Bronchial epithelial cell (primary cell): ENCODE measurements at regions not wholly inside any gene's neighbourhood (a gene's known extent, or its start where the extent isn't known, plus 50 kb on each side); places are given as distances from the start of the nearest gene placed in this dataset.
A peak's percentile ranks its signal among the peaks of the same experiment; 100 is the strongest.

ENCODE experiments used
- DNase-seq: peaks from one replicate; pipeline ENCODE4 v3.0.0-alpha.2; 2010; ENCODE audit warnings: low read depth
- FAIRE-seq: peaks from 2 replicates; lab custom pipeline; 2011; peaks lifted over from hg19 to GRCh38; lab: Jason Lieb, UNC
- H3K27me3 ChIP-seq: 2 replicates; pipeline ENCODE4 v1.5.1; 2011; ENCODE audit warnings: low read length; ENCODE audit not compliant: control insufficient read depth, insufficient read depth
- H3K36me3 ChIP-seq: 2 replicates; pipeline ENCODE4 v1.5.1; 2011; ENCODE audit warnings: low read length; ENCODE audit not compliant: control insufficient read depth, insufficient read depth
- H3K4me3 ChIP-seq: 2 replicates; pipeline ENCODE4 v1.5.1; 2011; ENCODE audit warnings: mild to moderate bottlenecking, low read depth, low read length, control low read depth
- TF ChIP-seq, protein P1 (sequence below): IDR thresholded peaks from 2 replicates; pipeline ENCODE4 v1.5.1; 2011; ENCODE audit warnings: mild to moderate bottlenecking, moderate library complexity, low read length, control low read depth, inconsistent platforms; ENCODE audit not compliant: insufficient read depth, severe bottlenecking

DNA sequence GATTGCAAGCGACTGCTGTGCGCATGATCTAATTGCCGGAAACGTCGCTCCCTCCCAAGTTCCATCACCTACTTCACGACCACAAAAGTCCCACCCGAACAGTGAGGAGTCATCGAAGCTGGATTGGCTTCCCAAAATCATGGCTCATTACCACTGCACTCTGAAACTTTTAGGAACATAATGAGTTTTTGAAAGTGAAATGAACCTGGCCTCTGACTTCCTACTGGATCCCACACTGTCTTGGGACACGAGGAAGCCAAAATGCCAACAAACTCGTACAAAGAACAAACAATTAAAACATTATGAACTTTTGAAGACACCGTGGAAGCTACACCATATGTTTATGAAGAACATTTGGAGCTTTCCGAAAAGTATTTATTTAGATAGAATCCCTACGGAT lies 334.8 kb upstream of the TMPO start:
- DNase-seq = no peak

GRCh38 chr12:98182821-98183220 lies 332.6 kb upstream of the TMPO start:
- H3K27me3 ChIP-seq = no peaks in the 10 kb centered on the region
- no peak for DNase-seq
- H3K4me3 ChIP-seq = no peak overlapping the region
- FAIRE-seq = no peak
- H3K36me3 ChIP-seq = no peaks in the 10 kb centered on the region
- TF ChIP-seq, protein P1, sequence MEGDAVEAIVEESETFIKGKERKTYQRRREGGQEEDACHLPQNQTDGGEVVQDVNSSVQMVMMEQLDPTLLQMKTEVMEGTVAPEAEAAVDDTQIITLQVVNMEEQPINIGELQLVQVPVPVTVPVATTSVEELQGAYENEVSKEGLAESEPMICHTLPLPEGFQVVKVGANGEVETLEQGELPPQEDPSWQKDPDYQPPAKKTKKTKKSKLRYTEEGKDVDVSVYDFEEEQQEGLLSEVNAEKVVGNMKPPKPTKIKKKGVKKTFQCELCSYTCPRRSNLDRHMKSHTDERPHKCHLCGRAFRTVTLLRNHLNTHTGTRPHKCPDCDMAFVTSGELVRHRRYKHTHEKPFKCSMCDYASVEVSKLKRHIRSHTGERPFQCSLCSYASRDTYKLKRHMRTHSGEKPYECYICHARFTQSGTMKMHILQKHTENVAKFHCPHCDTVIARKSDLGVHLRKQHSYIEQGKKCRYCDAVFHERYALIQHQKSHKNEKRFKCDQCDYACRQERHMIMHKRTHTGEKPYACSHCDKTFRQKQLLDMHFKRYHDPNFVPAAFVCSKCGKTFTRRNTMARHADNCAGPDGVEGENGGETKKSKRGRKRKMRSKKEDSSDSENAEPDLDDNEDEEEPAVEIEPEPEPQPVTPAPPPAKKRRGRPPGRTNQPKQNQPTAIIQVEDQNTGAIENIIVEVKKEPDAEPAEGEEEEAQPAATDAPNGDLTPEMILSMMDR = no peak

More for the DNA sequence above, 334.8 kb upstream of the TMPO start:
- Histone ChIP-seq H3K36me3 (no peaks in the 10 kb centered on the region), H3K27me3 (no peaks in the 10 kb centered on the region), H3K4me3 (no peak overlapping the region)
- TF ChIP-seq, protein P1 = no peak
- no peak for FAIRE-seq

GRCh38 chr12:98185606-98186005 lies 329.8 kb upstream of the TMPO start:
- no peaks in the 10 kb centered on the region for H3K36me3 ChIP-seq
- DNase-seq = no peak
- no peaks in the 10 kb centered on the region for H3K27me3 ChIP-seq
- no peak for FAIRE-seq
- TF ChIP-seq, protein P1 = no peak
- no peak overlapping the region for H3K4me3 ChIP-seq

GRCh38 chr12:98188650-98189077 lies 326.7 kb upstream of the TMPO start:
- Histone ChIP-seq H3K27me3 (no peaks in the 10 kb centered on the region), H3K36me3 (no peaks in the 10 kb centered on the region), H3K4me3 (no peak overlapping the region)
- DNase-seq (peak; percentile 31), FAIRE-seq (no peak)
- TF ChIP-seq, protein P1 = no peak

GRCh38 chr12:98194591-98194990 lies 320.8 kb upstream of the TMPO start:
- TF ChIP-seq, protein P1 = no peak
- FAIRE-seq = no peak
- Histone ChIP-seq H3K27me3 (no peaks in the 10 kb centered on the region), H3K36me3 (no peaks in the 10 kb centered on the region), H3K4me3 (no peak overlapping the region)
- DNase-seq = no peak

DNA sequence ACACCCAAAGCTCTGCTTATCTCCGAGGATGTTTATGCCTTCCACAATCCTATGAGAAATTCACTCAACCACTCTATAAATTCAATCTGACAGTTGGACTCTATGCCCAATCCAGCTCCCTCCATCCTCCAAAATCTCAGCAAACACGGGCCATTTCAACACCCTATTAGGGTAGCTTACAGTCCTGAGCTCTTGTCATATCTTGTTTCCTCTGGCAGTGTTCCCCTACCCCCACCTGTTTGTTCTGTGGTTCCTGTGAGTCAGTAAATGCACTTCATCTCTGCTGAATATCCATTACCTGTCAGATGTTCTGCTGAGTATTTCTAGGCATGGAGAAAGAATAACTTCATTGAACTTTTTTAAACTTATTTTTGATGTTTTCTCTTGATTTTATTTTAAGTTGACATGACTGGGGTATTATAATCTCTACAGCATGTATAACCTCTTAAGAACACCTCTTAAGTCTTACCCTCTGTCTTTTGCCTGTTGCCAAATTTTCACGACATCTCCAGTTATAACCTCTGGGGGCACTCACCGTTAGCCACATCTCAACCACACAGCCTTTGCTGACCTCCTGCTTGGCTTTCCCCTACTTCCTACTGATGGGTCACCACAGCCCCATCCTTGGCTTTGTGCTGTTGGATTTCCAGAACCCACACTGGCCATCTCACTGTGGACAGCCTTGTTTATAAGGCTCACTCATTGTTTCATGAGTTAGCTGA lies 317.0 kb upstream of the TMPO start:
- TF ChIP-seq, protein P1 = no peak
- DNase-seq (peak; percentile 63), FAIRE-seq (no peak)
- Histone ChIP-seq H3K27me3 (no peaks in the 10 kb centered on the region), H3K36me3 (no peaks in the 10 kb centered on the region), H3K4me3 (no peak overlapping the region)
